Cardiac fibroblast (primary cell): ENCODE measurements at regions not wholly inside any gene's neighbourhood (a gene's known extent, or its start where the extent isn't known, plus 50 kb on each side); places are given as distances from the start of the nearest gene placed in this dataset.
A peak's percentile ranks its signal among the peaks of the same experiment; 100 is the strongest.
"Not testable (repeated sequence)": the region's sequence is repeated elsewhere in the genome, so short reads cannot be mapped to it uniquely, and the experiment has no call there.

Experiments used
- DNase-seq, 2 donors: peaks; one replicate each; pipeline versions ENCODE4 v3.0.0 to v3.0.0-alpha.2; 2010; ENCODE audit warnings: low read depth in 2 of 2
- H3K4me3 ChIP-seq, 2 donors: replicated peaks in 1 of 2; 1 replicate in 1 of 2; 2 replicates in 1 of 2; pipeline ENCODE4 v1.5.1; 2011; ENCODE audit warnings: low read depth in 2 of 2, low read length in 2 of 2, mild to moderate bottlenecking in 2 of 2, moderate library complexity in 1 of 2
- CTCF ChIP-seq: IDR thresholded peaks from one replicate; pipeline ENCODE4 v1.5.1; 2011; ENCODE audit warnings: low read depth, mild to moderate bottlenecking, low read length, inconsistent platforms

DNA sequence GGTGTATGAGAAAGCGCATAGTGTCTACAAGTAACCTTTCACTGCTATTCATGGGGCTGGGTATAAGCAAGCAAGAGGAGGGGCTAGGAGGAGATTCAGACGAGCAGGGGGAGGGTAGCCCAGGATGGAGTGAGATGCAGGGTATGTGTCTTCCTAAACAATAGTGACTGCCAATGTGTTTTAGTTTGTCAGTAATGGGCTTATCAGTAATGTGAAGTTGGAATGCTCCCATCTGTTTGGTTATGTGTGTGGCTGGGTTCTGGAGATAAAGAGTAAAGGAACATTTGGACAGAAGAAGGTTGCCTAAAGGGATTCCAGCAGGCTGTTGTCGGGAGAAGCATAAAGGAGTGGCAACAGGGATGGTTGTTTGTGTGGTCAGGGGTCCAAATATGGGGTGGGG lies 62.7 kb upstream of the EZR start:
- not testable (repeated sequence) for DNase-seq, H3K4me3 ChIP-seq

DNA sequence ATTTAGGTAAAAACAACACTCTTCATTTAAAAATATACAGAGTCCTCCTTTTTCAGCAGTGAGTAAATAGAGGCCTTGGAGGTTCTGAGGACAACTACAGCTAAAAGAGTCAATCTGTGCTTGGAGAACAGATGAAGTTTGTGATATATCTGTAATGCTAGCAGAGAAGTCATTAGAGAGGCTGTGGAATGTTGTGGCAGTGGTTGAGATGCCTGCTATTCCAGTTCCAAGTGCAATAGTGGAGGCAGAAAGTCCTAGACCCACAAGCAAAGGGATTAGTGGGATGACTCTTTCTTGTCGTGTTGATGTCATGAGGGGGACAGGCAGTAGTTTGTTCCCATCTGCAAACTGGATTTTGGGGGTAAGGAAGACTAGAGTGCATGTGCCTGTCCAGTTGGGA lies 62.1 kb upstream of the EZR start:
- H3K4me3 ChIP-seq, DNase-seq: not testable (repeated sequence)

DNA sequence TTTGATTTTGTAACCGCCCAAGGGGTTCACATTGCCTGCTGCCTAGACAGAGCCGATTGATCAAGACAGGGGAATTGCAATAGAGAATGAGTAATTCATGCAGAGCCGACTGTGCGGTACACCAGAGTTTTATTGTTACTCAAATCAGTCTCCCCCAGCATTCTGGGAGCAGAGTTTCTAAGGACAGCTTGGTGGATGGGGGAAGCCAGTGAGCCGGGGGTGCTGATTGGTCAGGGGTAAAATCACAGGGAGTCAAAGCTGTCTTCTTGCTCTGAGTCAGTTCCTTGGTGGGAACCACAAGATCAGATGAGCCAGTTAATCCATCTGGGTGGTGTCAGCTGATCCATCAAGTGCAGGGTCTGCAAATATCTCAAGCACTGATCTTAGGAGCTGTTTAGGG lies 60.0 kb upstream of the EZR start:
- no peak overlapping the region for H3K4me3 ChIP-seq
- no peak for TF ChIP-seq CTCF
- DNase-seq: peak; percentile 18 to 22

DNA sequence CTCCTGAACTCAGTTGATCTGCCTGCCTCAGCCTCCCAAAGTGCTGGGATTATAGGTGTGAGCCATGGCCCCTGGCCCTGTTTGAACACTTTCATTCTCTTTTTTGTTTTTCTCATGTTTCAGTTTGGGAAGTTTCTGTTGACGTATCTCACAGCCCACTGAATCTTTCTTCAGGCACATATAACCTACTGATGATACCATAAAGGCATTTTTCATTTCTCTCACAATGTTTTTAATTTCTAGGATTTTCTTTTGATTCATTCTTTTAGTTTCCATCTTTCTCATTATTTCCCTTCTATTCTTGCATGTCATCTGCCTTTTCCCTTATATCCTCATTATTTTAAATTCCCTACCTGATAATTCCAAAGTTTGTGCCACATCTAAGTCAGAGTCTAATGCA lies 58.5 kb upstream of the EZR start:
- H3K4me3 ChIP-seq: no peak overlapping the region
- TF ChIP-seq CTCF: no peak

GRCh38 chr6:158876886-158877285 lies 57.7 kb upstream of the EZR start:
- no peak for TF ChIP-seq CTCF
- no peak overlapping the region for H3K4me3 ChIP-seq
- no peak for DNase-seq

More for the DNA sequence above, 58.5 kb upstream of the EZR start:
- no peak for DNase-seq

- TF ChIP-seq CTCF: no peak
- no peak for DNase-seq
- no peak overlapping the region for H3K4me3 ChIP-seq
Measured at GRCh38 chr6:158870649-158870957, 51.4 kb upstream of the EZR start.

GRCh38 chr6:158869826-158870648 lies 50.9 kb upstream of the EZR start:
- no peak for TF ChIP-seq CTCF
- H3K4me3 ChIP-seq: peak overlapping the region; percentile 51 to 56
- DNase-seq: peak; percentile 87 to 96
